AG10803 (cell line): ENCODE measurements at regions not wholly inside any gene's neighbourhood (a gene's known extent, or its start where the extent isn't known, plus 50 kb on each side); places are given as distances from the start of the nearest gene placed in this dataset.
"Not testable (repeated sequence)": the region's sequence is repeated elsewhere in the genome, so short reads cannot be mapped to it uniquely, and the experiment has no call there.

Experiments
- DNase-seq: peaks from one replicate; pipeline ENCODE4 v3.0.0; 2010; ENCODE audit warnings: low read depth
- H3K4me3 ChIP-seq: 2 replicates; pipeline ENCODE4 v1.5.1; 2011; ENCODE audit warnings: mild to moderate bottlenecking, low read length, control low read depth
- TF ChIP-seq, protein P1 (sequence below): conservative IDR thresholded peaks from 2 replicates; pipeline ENCODE4 v1.5.1; 2011; ENCODE audit warnings: mild to moderate bottlenecking, low read length, control low read depth, inconsistent platforms

DNA sequence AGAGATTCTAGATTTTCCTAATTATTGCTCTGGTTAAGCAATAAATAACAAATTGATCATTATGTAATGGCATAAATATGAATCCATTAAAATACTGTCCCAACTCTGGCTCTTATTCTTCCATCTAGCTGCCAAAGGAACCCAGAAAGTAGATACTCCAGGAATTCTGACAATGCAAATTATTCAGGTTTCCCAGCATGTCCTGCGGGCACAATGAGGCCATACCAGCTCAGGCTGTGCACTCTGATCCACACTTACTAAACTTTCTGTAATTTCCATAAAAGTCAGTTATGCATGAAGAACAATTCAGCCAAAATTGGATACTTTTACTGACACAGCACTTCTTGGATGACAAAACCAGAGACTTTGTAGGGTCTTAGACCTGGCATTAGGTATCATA lies 576.3 kb downstream of the KCNH5 start:
- no peak overlapping the region for H3K4me3 ChIP-seq
- TF ChIP-seq, protein P1, sequence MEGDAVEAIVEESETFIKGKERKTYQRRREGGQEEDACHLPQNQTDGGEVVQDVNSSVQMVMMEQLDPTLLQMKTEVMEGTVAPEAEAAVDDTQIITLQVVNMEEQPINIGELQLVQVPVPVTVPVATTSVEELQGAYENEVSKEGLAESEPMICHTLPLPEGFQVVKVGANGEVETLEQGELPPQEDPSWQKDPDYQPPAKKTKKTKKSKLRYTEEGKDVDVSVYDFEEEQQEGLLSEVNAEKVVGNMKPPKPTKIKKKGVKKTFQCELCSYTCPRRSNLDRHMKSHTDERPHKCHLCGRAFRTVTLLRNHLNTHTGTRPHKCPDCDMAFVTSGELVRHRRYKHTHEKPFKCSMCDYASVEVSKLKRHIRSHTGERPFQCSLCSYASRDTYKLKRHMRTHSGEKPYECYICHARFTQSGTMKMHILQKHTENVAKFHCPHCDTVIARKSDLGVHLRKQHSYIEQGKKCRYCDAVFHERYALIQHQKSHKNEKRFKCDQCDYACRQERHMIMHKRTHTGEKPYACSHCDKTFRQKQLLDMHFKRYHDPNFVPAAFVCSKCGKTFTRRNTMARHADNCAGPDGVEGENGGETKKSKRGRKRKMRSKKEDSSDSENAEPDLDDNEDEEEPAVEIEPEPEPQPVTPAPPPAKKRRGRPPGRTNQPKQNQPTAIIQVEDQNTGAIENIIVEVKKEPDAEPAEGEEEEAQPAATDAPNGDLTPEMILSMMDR = no peak
- DNase-seq = no peak

DNA sequence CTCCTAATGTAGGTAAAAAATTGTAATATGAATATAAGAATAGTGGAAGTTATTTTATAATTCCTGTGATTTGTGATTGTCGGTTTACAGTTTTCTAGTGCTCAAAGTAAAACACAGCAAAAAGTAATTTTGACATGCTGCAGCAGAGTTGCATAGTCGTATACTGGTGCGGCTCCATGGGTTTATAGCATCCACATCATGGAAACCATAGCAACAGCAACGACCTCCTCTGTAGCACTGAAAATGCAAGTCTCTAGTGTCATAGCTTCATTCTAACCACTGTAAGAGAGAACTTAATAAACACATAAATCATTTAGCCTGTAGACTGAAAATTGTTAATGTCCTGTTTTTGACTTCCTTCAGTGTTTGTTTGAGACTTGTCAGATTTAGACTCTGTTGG lies 574.3 kb downstream of the KCNH5 start:
- no peak for DNase-seq
- H3K4me3 ChIP-seq = no peak overlapping the region

DNA sequence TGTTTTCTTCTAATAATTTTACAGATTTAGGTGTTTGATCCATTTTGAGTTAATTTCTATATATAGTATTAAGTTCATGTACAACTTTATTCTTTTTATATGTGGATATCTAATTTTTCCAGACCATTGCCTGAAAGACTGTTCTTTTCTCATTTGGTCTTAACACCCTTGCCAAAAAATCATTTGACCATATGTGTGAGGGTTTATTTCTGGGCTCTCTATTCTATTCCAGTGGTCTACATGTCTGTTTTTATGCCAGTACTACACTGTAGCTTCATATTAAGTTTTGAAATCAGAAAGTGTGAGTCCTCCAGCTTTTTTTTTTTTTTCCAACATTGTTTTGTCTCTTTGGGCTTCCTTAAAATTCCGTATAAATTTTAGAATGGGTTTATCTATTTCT lies 554.1 kb downstream of the KCNH5 start:
- TF ChIP-seq, protein P1 = no peak
- H3K4me3 ChIP-seq = no peak overlapping the region
- DNase-seq = no peak

More for the DNA sequence above, 574.3 kb downstream of the KCNH5 start:
- TF ChIP-seq, protein P1 = no peak

DNA sequence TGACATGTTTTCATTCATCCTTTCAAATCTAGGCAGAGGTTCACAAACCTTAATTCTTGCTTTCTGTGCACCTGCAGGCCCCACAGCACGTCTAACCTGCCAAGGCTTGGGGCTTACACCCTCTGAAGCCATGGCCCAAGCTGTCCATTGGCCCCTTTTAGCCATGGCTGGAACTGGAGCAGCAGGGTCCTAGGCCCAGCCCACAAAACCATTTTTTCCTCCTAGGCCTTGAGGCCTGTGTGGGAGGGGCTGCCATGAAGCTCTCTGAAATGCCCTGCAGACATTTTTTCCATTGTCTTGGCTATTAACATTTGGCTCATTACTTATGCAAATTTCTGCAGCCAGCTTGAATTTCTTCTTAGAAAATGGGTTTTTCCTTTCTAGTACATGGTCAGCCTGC lies 547.5 kb downstream of the KCNH5 start:
- no peak overlapping the region for H3K4me3 ChIP-seq
- TF ChIP-seq, protein P1 = no peak
- DNase-seq = no peak

DNA sequence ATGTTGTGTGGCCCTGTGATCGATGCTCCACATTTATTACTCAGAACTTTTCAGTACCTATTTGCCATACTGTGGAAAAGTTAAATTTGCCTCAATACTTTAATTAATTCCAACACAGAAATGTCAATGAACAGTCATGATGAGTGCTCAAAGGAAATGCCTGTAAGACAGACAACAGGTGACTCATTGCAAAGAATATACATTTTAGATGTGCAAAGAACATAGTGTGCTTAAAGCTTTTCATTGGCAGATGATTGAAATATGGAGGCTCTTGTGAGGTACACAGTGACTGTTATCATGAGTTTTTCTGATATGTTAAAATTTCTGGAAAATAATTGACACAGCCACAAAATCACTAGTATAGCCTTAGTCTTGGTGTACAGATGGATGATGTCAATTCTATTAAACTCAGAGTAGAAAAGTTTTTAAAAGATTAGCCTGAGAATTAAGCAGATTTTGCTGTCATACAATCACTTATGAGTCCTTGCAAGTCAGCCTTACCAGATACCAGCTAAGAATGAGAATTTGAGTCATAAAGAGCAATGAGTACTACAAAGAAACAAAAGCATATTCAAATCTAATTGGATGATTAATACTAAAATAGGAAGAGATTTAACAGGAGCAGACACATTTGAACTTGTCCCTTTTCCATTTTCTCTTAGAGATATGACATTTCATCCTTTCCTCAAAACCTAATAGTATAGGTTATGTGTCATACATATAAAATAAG lies 544.1 kb downstream of the KCNH5 start:
- TF ChIP-seq, protein P1 = no peak
- no peak overlapping the region for H3K4me3 ChIP-seq
- no peak for DNase-seq

DNA sequence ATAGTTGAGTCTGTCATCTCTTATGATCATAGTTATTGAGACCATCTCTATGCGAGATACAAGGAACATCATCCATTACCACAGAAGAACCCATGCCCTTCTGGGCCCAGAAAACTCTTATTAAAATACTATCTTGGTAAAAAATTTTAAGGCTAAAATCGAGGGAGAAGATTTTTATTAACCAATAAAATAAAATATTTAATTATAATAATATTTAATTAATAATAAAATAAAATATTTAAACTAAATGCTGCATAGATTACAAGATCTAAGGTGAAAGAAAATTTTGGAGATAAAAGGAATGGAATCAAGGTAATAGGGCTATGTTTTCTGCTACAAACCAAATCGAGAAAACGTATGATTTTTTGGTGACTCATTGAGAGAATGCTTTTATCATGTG lies 540.2 kb downstream of the KCNH5 start:
- no peak for DNase-seq
- no peak overlapping the region for H3K4me3 ChIP-seq
- TF ChIP-seq, protein P1 = no peak

DNA sequence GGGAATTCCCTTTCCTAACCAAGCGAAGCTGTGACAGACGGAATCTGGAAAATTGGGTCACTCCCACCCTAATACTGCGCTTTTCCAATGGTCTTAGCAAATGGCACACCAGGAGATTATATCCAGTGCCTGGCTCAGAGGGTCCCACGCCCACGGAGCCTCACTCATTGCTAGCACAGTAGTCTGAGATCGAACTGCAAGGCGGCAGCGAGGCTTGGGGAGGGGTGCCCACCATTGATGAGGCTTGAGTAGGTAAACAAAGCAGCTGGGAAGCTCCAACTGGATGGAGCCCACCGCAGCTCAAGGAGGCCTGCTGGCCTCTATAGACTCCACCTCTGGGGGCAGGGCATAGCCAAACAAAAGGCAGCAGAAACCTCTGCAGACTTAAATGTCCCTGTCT lies 523.9 kb downstream of the KCNH5 start:
- not testable (repeated sequence) for H3K4me3 ChIP-seq, DNase-seq
